Osteoblast (primary cell): ENCODE measurements at regions not wholly inside any gene's neighbourhood (a gene's known extent, or its start where the extent isn't known, plus 50 kb on each side); places are given as distances from the start of the nearest gene placed in this dataset.

Experiments used
- DNase-seq: peaks from one replicate; pipeline ENCODE4 v3.0.0; 2011; ENCODE audit warnings: low spot score, mixed read lengths; ENCODE audit not compliant: insufficient read length; ENCODE audit errors: missing footprints
- H2AFZ ChIP-seq: 2 replicates; pipeline ENCODE4 v1.6.0; 2011; ENCODE audit warnings: mild to moderate bottlenecking, low read length
- H3K27ac ChIP-seq: 2 replicates; pipeline ENCODE4 v1.5.1; 2011; ENCODE audit warnings: mild to moderate bottlenecking, low read depth, low read length, moderate library complexity
- H3K27me3 ChIP-seq: 2 replicates; pipeline ENCODE4 v1.6.0; 2012; ENCODE audit warnings: mild to moderate bottlenecking, control low read depth, inconsistent platforms, low read length, moderate library complexity; ENCODE audit not compliant: insufficient read depth
- H3K36me3 ChIP-seq: 2 replicates; pipeline ENCODE4 v1.5.1; 2011; ENCODE audit warnings: mild to moderate bottlenecking, low read length, control low read depth, moderate library complexity; ENCODE audit not compliant: insufficient read depth
- H3K4me1 ChIP-seq: 2 replicates; pipeline ENCODE4 v1.5.1; 2011; ENCODE audit warnings: mild to moderate bottlenecking, low read length, control low read depth, moderate library complexity; ENCODE audit not compliant: insufficient read depth
- H3K4me2 ChIP-seq: 2 replicates; pipeline ENCODE4 v1.6.0; 2011; ENCODE audit warnings: mild to moderate bottlenecking, low read length; ENCODE audit not compliant: insufficient read depth
- H3K4me3 ChIP-seq: fragments of 200-600 bp; sonication (generic); 3 replicates; pipeline ENCODE4 v1.5.1; 2012; ENCODE audit warnings: mild to moderate bottlenecking, low read length, inconsistent platforms; ENCODE audit not compliant: insufficient read depth
- H3K79me2 ChIP-seq: 2 replicates; pipeline ENCODE4 v1.6.0; 2012; ENCODE audit warnings: mild to moderate bottlenecking, low read length, control low read depth, inconsistent platforms; ENCODE audit not compliant: insufficient read depth
- H3K9me3 ChIP-seq: 2 replicates; pipeline ENCODE4 v1.5.1; 2011; ENCODE audit warnings: low read depth, low read length, control low read depth
- H4K20me1 ChIP-seq: 2 replicates; pipeline ENCODE4 v1.6.0; 2012; ENCODE audit warnings: mild to moderate bottlenecking, low read length, control low read depth; ENCODE audit not compliant: insufficient read depth
- TF ChIP-seq, protein P1 (sequence below): IDR thresholded peaks from 2 replicates; pipeline ENCODE4 v1.5.1; 2011; ENCODE audit warnings: mild to moderate bottlenecking, low read depth, low read length, moderate library complexity; ENCODE audit errors: extremely low read depth

DNA sequence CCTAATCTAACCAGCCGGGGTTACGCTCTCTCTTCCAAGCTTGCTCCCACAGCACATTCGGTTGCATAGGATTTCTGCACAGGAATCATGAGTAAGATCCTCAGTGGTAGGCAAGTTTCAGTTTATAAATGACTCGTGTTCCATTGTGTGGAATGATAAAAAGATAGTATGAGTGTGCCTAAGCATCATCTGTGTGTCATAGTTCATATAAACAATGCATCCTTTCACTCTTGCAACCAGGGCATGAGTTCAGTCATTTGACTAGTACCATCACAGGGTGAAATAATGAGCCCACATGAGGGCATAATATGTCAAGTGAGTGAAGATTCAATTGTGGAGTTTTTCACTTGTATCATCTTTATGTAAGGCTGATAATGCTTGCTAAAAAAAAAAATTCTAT lies 417.1 kb upstream of the CDH2 start:
- H3K4me3 ChIP-seq, result no peak overlapping the region
- peaks cover 6% of the 10 kb centered on the region for H3K4me1 ChIP-seq
- peak overlapping the region; percentile 44 for H3K4me2 ChIP-seq
- no peaks in the 10 kb centered on the region for H3K27me3 ChIP-seq
- H3K36me3 ChIP-seq, result no peaks in the 10 kb centered on the region
- no peaks in the 10 kb centered on the region for H3K79me2 ChIP-seq
- no peaks in the 10 kb centered on the region for H4K20me1 ChIP-seq
- H3K27ac ChIP-seq, result no peak overlapping the region
- no peak for DNase-seq
- TF ChIP-seq, protein P1, sequence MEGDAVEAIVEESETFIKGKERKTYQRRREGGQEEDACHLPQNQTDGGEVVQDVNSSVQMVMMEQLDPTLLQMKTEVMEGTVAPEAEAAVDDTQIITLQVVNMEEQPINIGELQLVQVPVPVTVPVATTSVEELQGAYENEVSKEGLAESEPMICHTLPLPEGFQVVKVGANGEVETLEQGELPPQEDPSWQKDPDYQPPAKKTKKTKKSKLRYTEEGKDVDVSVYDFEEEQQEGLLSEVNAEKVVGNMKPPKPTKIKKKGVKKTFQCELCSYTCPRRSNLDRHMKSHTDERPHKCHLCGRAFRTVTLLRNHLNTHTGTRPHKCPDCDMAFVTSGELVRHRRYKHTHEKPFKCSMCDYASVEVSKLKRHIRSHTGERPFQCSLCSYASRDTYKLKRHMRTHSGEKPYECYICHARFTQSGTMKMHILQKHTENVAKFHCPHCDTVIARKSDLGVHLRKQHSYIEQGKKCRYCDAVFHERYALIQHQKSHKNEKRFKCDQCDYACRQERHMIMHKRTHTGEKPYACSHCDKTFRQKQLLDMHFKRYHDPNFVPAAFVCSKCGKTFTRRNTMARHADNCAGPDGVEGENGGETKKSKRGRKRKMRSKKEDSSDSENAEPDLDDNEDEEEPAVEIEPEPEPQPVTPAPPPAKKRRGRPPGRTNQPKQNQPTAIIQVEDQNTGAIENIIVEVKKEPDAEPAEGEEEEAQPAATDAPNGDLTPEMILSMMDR, result no peak
- H3K9me3 ChIP-seq, result no peaks in the 10 kb centered on the region
- peak overlapping the region; percentile 48 for H2AFZ ChIP-seq

DNA sequence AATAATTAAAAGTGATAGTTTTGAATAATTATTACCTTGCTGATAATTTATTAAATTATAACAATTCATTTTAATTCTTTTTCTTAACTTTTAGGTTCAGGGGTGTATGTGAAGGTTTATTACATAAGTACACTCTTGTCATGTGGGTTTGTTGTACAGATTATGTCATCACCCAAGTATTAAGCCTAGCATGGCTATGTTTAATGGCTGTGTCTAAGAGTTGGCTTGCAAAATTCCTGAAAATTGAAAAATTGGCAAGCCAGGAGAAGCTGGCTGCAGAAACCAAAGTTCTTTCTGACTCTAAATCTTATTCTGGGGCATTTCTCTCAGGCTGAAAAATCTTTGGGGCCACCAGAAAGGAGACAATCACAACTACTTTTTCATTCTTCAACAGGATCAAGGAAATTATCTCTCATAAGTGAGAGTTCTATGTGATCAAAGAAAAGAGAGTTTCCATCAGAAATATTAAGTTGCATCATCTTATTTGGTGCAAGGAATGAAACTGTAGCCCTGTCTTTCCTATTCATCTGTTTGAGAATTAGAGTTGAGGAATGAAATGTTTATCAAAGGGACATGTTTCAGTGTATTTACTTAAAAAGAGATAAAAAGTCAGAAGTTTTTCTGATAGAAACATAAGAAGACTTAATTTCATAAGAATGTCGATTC lies 412.1 kb upstream of the CDH2 start:
- Histone ChIP-seq H3K36me3 (no peaks in the 10 kb centered on the region), H3K4me2 (no peak overlapping the region), H2AFZ (peak overlapping the region; percentile 26), H3K27ac (no peak overlapping the region), H4K20me1 (no peaks in the 10 kb centered on the region), H3K79me2 (no peaks in the 10 kb centered on the region), H3K4me1 (peaks cover 17% of the 10 kb centered on the region), H3K27me3 (no peaks in the 10 kb centered on the region), H3K4me3 (no peak overlapping the region), H3K9me3 (no peaks in the 10 kb centered on the region)
- no peak for DNase-seq
- TF ChIP-seq, protein P1, result no peak

DNA sequence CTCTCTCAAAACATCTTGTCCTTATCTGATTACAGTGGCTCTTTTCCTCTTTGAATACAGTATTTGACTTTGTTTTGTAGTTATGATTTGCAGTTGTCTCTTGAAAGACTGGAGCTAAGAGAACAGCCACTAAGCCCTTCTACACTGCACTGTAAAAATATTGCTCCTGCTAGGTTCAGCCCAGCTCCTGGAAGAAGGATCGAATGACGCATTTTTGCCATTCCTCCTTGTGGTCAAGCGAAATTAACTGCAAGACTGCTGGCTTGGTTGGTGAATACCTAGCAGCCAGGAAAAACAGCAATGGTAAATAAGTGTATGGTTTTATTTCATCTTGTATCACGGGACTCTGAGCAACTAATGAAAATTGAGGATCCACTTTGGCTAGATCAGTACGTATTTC lies 407.8 kb upstream of the CDH2 start:
- Histone ChIP-seq H3K4me1 (peaks cover 14% of the 10 kb centered on the region), H2AFZ (peak overlapping the region; percentile 54), H3K79me2 (no peaks in the 10 kb centered on the region), H4K20me1 (no peaks in the 10 kb centered on the region), H3K36me3 (no peaks in the 10 kb centered on the region), H3K4me3 (peak overlapping the region; percentile 26), H3K9me3 (no peaks in the 10 kb centered on the region), H3K27me3 (no peaks in the 10 kb centered on the region), H3K4me2 (peak overlapping the region; percentile 62), H3K27ac (peak overlapping the region; percentile 61)
- TF ChIP-seq, protein P1, result no peak
- peak; percentile 47 for DNase-seq

- TF ChIP-seq, protein P1, result no peak
- H3K36me3 ChIP-seq, result no peaks in the 10 kb centered on the region
Measured at GRCh38 chr18:28582724-28583123, 405.8 kb upstream of the CDH2 start.

More at GRCh38 chr18:28582724-28583123, 405.8 kb upstream of the CDH2 start:
- no peak for DNase-seq
- no peaks in the 10 kb centered on the region for H3K27me3 ChIP-seq
- H2AFZ ChIP-seq, result no peak overlapping the region
- no peak overlapping the region for H3K4me2 ChIP-seq
- no peaks in the 10 kb centered on the region for H3K79me2 ChIP-seq
- peaks cover 10% of the 10 kb centered on the region for H3K4me1 ChIP-seq
- no peaks in the 10 kb centered on the region for H3K9me3 ChIP-seq
- H3K4me3 ChIP-seq, result no peak overlapping the region
- no peaks in the 10 kb centered on the region for H4K20me1 ChIP-seq
- H3K27ac ChIP-seq, result no peak overlapping the region
